GM19025 (cell line): ENCODE measurements at regions not wholly inside any gene's neighbourhood (a gene's known extent, or its start where the extent isn't known, plus 50 kb on each side); places are given as distances from the start of the nearest gene placed in this dataset.

Experiments
- ATAC-seq: cut with Tn5 transposase; IDR thresholded peaks from one replicate; pipeline ENCODE4 v1.9.1; 2021; ENCODE audit warnings: mild to moderate bottlenecking, low read depth, moderate library complexity; ENCODE audit not compliant: unreplicated experiment

GRCh38 chr3:127385540-127385870 is 97.7 kb upstream of the PRR20G start:
- ATAC-seq, result no peak

- ATAC-seq, result no peak
Measured at GRCh38 chr3:127384717-127385539, 97.1 kb upstream of the PRR20G start.

DNA sequence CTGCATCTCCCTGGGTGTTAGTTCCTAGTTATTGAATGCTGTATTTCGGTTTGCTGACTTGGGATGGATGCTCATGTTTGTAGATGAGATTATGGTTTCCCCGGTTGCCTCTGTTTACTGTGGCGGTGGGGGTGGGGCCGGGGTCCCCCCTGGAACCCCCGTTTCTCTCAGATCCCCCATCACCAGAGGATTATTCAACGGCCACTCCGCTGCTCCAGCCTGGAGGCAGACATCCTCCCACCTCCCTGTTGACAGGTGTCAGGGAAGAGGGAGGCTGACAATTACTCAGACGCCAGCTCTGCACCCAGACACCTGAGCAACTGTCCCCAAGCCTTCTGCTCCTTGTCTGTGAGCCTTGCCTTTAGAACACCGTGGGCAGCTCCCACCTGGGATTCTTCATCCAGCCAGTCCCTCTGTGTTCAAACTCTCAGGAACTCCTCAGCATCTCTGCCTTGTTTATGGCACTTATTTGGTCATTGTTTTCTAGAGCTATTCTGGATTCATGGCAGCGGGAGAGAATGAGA is 95.9 kb upstream of the PRR20G start:
- no peak for ATAC-seq

- no peak for ATAC-seq
Measured at GRCh38 chr3:127377801-127378655, 90.2 kb upstream of the PRR20G start.

DNA sequence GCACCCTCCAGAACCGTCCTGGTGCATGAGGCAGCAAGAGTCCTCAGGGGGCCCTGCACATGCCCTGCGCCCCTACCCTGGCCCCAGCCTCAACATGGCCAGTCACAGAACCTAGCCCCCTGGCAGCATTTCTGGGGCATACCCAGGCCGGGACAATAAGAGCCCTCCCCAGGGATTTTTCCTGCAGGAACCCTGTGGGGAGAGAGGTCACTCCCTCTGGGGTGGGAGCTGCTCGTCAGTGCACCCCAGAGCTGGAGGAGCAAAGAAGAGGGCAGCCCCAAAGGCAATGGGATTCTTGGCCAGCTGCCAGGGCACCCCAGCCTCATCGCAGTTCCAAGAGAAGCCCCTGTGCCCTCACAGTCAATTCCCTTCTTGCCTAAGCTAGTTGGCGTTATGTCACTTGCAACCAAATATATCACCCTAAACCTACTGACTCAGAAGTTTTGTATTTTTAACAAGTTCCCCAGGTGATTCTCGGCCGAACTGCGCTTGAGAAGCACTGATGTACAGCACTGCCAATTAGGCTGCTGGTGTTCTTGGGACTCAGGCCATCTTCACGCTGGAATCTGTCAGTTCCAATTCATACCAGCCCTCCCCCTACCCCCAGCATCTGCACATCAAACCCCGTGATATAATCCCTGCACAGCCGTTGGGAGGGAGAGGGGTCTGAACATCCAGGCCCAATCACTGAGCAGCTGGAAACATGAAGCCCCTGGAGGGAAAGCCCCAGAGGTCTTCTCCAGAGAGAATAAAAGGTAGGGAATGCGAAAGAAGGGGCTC is 87.5 kb upstream of the PRR20G start:
- ATAC-seq, result no peak

- no peak for ATAC-seq
Measured at GRCh38 chr3:127374086-127375010, 86.5 kb upstream of the PRR20G start.

DNA sequence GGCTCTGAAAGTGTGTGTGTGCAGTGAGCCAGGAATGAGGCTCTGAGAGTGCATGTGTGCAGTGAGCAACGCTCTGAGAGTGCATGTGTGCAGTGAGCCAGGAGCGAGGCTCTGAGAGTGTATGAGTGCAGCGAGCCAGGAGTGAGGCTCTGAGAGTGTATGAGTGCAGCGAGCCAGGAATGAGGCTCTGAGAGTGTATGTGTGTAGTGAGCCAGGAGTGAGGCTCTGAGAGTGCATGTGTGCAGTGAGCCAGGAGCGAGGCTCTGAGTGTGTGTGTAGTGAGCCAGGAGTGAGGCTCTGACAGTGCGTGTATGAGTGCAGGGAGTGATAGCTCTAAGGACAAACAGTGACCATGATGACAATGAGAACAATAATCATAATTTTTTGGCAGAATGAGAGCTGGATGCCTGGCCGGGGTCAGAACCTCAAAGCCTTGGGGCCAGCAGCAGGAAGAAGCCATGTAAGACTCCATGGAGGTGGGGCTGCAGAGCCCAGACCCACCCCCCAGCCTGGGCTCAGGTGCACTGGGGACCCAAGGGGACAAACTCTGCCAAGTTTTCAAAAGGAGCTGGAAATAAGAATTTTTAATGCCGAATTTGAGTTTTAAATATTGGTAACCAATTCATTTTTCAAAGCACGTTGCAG is 85.7 kb upstream of the PRR20G start:
- no peak for ATAC-seq

DNA sequence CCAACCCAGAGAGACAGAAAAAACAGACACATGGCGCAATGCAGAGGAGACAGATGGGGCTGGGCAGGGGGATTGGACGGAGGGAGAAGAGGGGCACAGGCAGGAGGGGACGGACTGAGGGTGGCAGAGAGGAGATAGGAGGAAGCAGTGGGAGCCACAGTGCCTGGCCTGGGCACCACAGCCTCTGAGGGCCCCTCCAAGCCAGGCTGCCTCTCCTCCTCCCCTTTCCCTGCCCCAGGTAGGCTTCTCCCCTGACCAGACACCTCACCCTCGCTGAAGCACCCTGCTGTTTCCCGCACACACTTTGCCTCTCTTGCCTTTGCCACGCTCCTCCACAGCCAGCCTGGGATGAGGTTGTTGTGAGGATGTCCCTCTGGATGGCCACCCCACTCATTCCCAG is 84.0 kb upstream of the PRR20G start:
- ATAC-seq, result no peak

GRCh38 chr3:127371334-127371733 is 83.5 kb upstream of the PRR20G start:
- ATAC-seq, result no peak

GRCh38 chr3:127370906-127371305 is 83.1 kb upstream of the PRR20G start:
- ATAC-seq, result no peak

DNA sequence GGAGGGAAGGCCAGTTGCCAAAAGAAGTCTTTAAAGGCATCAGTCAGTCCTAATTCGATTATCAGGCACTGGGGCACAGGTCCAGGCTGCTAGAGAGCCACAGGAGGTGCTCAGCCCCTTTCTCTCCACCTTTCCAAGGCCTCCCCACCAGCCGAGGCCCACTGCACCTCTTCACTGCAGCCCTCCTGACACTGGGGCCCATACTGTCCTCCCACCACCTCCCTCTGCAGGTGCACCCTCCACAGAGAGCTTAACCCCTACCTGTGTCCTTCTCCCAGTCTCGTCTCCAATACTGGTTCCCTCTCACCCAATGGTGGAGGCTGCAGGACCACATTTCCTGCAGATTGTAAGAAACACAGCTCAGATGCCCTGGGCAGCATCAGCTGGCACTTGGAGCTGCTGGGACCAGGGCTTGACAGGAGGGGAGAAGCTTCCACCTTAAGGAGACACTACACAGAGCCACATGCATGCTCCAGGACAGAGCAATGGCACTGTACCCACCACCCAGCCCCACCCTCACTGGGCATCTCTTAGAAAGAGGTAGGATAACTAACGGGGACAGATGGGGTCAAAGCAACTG is 81.6 kb upstream of the PRR20G start:
- no peak for ATAC-seq

DNA sequence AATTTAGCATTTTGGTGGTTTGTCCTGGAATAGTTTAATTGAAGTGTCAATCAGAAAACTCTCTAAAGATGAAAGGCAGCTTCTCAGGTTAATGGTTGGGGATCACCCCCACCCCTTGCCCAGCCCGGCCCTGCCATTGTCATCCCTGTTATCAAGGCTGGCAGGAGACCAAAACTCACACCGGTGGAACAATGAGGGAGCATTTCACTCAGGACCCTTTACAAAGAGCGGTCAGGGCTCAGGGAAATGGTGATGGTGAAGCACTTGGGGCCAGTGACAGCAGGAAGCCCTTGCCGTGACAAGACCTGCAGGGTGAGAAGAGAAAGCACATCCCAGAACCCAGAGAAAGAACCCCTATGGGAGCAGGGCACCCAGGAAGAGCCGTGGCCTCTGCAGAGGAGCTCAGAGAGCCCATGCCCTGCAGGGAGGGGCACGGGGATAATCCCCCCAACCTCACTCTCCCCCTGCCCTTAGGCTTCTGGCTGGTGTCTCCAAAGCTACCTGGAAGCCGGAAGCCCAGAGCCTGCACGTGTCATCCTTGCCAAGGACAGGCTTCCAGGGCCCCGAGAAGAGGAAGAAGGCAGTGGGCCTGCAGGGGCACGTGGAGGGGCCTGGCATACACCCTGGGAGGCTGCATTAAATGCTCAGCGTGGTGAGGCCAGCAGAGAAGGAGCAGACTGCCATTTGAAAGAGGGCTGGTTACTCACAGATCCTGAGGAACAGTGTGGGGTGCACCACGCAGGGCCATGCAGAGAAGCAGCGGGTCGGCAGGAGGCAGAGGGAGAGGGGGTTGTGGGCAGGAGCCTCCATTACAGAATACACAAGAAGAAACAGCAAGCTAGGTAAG is 80.6 kb upstream of the PRR20G start:
- no peak for ATAC-seq

GRCh38 chr3:127367593-127367992 is 79.7 kb upstream of the PRR20G start:
- no peak for ATAC-seq

GRCh38 chr3:127366383-127366782 is 78.5 kb upstream of the PRR20G start:
- no peak for ATAC-seq

DNA sequence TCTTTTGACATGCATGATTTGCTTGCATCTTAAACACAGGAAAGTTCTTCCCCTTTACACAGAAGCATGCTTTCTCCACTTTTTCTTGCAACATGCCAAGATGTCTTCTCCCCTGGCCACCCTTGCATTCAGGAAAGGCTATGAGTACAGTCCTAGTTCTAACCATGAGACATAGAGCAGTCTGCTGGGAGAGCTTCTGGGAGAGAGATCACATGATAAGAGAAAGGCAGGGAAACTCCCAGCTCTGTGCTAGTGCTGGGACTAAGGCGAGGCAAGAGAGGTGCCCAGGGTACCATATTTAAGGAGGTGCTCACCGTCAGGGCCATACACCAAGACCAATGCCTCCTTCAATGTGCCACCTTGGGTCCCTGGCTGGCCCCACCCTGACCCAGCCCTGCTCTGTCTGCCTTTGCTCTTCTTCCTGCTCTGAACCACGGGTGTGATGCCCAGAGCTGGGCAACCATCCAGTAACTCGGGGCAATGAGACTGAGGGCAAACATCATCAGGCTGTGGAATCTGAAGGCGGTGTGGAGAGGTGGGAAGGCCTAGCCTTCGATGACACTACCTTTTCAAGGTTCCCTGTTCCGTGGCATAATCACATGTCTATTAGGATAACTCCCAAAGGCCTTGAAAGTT is 77.4 kb upstream of the PRR20G start:
- ATAC-seq, result no peak

GRCh38 chr3:127363891-127364290 is 76.0 kb upstream of the PRR20G start:
- no peak for ATAC-seq

DNA sequence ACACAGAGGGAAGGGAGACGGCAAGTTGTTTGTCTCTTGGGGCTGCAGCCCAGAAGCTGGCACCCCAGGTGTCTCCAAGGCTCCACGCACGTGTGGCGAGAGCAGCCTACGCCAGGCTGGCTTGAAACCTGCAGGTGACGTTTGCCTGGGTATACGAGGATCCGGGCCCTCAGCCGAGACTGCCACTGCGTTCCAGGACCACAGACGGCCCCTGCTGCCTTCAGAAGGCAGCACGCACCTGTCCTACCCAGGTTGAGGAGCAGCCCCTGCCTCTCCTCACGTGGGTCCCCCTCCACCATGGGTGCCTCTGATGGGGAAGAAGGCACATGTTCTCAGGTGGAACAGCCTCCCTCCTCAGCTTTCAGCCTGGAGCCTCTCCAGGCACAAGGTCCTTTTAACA is 75.3 kb upstream of the PRR20G start:
- no peak for ATAC-seq

GRCh38 chr3:127360647-127361046 is 72.8 kb upstream of the PRR20G start:
- ATAC-seq, result no peak
